SJCRH30 (cell line): ENCODE measurements at regions not wholly inside any gene's neighbourhood (a gene's known extent, or its start where the extent isn't known, plus 50 kb on each side); places are given as distances from the start of the nearest gene placed in this dataset.
"Not testable (repeated sequence)": the region's sequence is repeated elsewhere in the genome, so short reads cannot be mapped to it uniquely, and the experiment has no call there.

Experiments used
- DNase-seq, 2 experiments: peaks; one replicate each; pipeline ENCODE4 v3.0.0-alpha.2; 2015 to 2020
- H3K27ac ChIP-seq: fragments of 250-450 bp; sonication (Bioruptor Pico); 2 replicates; pipeline ENCODE4 v1.5.1; 2020; ENCODE audit warnings: mild to moderate bottlenecking, moderate library complexity
- H3K27me3 ChIP-seq: fragments of 250-450 bp; sonication (Bioruptor Pico); 2 replicates; pipeline ENCODE4 v1.5.1; 2020; ENCODE audit warnings: mild to moderate bottlenecking, moderate library complexity
- H3K36me3 ChIP-seq: fragments of 250-450 bp; sonication (Bioruptor Pico); 2 replicates; pipeline ENCODE4 v1.5.1; 2020; ENCODE audit warnings: mild to moderate bottlenecking, moderate library complexity
- H3K4me1 ChIP-seq: fragments of 250-450 bp; sonication (Bioruptor Pico); 2 replicates; pipeline ENCODE4 v1.5.1; 2020; ENCODE audit warnings: mild to moderate bottlenecking, moderate library complexity
- H3K4me3 ChIP-seq: fragments of 250-450 bp; sonication (Bioruptor Pico); 2 replicates; pipeline ENCODE4 v1.5.1; 2020; ENCODE audit warnings: mild to moderate bottlenecking, moderate library complexity
- H3K9me3 ChIP-seq: fragments of 250-450 bp; sonication (Bioruptor Pico); replicated peaks from 2 replicates; pipeline ENCODE4 v1.5.1; 2020; ENCODE audit warnings: mild to moderate bottlenecking, moderate library complexity

DNA sequence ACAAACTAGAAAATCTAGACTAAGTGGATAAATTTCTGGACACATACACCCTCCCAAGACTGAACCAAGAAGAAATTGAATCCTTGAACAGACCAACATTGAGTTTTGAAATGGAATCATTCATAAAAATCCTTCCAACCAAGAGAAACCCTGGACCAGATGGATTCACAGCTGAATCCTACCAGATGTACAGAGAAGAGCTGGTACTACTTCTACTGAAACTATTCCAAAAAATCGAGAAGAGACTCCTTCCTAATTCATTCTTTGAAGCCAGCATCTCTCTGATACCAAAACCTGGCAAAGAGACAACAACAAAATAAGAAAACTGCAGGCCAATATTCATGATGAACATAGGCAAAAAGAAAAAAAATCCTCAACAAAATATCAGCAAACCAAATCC is 227.4 kb downstream of the RPAP3 start:
- no peaks in the 10 kb centered on the region for H3K36me3 ChIP-seq
- no peaks in the 10 kb centered on the region; the same call in 1 of the 2 replicates for H3K9me3 ChIP-seq
- H3K4me1 ChIP-seq, result no peaks in the 10 kb centered on the region
- no peaks in the 10 kb centered on the region for H3K27me3 ChIP-seq
- no peak overlapping the region for H3K27ac ChIP-seq
- no peak for DNase-seq
- H3K4me3 ChIP-seq, result no peak overlapping the region

GRCh38 chr12:47473091-47473490 is 232.7 kb downstream of the RPAP3 start:
- DNase-seq, result no peak
- no peak overlapping the region for H3K4me3 ChIP-seq
- no peaks in the 10 kb centered on the region; the same call in 1 of the 2 replicates for H3K9me3 ChIP-seq
- H3K4me1 ChIP-seq, result no peaks in the 10 kb centered on the region
- H3K36me3 ChIP-seq, result no peaks in the 10 kb centered on the region
- no peak overlapping the region for H3K27ac ChIP-seq
- 0 out of 2 replicates have a peak, but pooled peaks cover 4% of the 10 kb centered on the region for H3K27me3 ChIP-seq

GRCh38 chr12:47470349-47470748 is 235.5 kb downstream of the RPAP3 start:
- not testable (repeated sequence) for H3K9me3 ChIP-seq, H3K36me3 ChIP-seq, DNase-seq, H3K4me3 ChIP-seq, H3K4me1 ChIP-seq, H3K27ac ChIP-seq, H3K27me3 ChIP-seq

- not testable (repeated sequence) for H3K9me3 ChIP-seq, H3K27me3 ChIP-seq
These were observed 241.9 kb downstream of the RPAP3 start for GRCh38 chr12:47463918-47464317.

DNA sequence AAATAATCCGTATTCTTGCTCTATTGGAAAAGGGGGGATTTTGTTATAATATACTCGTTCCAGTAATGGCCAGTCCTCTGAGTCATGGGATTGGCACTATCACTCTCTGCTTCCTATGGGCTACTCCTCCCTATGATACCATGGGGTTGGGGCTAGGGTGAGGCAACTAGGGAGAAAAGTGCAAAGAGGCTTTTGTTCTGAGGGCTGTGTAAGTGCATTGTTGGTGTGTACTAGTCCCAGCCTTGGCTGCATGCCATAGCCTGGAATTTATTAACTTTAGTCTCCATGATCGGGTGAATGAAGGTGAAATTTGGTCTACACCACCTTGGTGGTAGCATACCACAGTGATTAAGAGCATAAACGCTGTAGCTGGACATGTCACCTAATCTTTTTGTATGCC is 247.6 kb downstream of the RPAP3 start:
- DNase-seq, result no peak
- Histone ChIP-seq H3K9me3 (0 out of 2 replicates have a peak, but pooled peaks cover 4% of the 10 kb centered on the region), H3K4me1 (no peaks in the 10 kb centered on the region), H3K27me3 (no peaks in the 10 kb centered on the region), H3K4me3 (no peak overlapping the region), H3K36me3 (no peaks in the 10 kb centered on the region), H3K27ac (no peak overlapping the region)

More at GRCh38 chr12:47463918-47464317, 241.9 kb downstream of the RPAP3 start:
- H3K4me3 ChIP-seq, H3K4me1 ChIP-seq, H3K36me3 ChIP-seq, H3K27ac ChIP-seq, DNase-seq: not testable (repeated sequence)

GRCh38 chr12:47449797-47450196 is 256.0 kb downstream of the RPAP3 start:
- Histone ChIP-seq H3K27ac (no peak overlapping the region), H3K36me3 (no peaks in the 10 kb centered on the region), H3K9me3 (0 out of 2 replicates have a peak, but pooled peaks cover 5% of the 10 kb centered on the region), H3K27me3 (no peaks in the 10 kb centered on the region; the same call in 1 of the 2 replicates), H3K4me1 (no peaks in the 10 kb centered on the region), H3K4me3 (no peak overlapping the region)
- DNase-seq, result no peak

DNA sequence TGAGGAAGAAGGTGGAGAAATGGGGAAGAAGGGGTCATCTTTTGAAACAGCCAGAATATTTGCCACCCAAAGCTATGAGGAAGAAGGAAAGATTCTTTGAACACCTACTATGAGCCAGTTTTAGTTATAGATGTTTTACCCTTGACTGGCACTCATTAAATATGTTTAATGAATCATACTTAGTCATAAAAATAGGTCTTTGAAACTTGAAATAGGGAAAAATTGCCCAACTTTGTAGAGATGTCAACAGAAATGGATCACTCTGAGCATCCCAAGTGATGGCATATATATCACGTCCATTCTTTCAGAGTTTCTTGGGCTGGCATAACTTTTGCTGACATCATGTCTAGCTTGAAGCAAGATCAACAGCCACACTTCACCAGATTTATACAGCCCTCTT is 263.5 kb downstream of the RPAP3 start:
- DNase-seq, result no peak
- no peaks in the 10 kb centered on the region for H3K4me1 ChIP-seq
- H3K27me3 ChIP-seq, result no peaks in the 10 kb centered on the region
- no peak overlapping the region for H3K4me3 ChIP-seq
- no peak overlapping the region for H3K27ac ChIP-seq
- H3K36me3 ChIP-seq, result no peaks in the 10 kb centered on the region
- H3K9me3 ChIP-seq, result peaks cover 5% of the 10 kb centered on the region; the same call in 1 of the 2 replicates

DNA sequence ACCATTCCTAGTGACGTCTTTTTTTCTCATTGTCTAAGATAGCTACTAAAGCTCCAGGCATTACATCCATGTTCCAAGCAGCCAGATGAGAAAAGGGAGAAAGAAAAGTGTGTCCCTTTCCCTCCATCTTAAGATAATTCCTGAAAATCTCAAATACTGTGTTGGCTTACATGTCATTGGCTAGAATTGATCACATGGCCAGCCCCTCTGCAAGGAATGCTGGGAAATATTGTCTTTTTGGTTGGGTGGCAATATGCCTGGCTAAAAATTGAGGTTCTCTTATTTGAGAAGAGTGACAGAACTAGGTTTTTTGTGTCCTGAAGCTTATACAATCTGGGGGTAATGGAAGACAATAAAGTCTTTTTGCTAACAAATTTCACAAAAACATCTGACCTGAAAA is 264.3 kb downstream of the RPAP3 start:
- no peak overlapping the region for H3K4me3 ChIP-seq
- H3K36me3 ChIP-seq, result no peaks in the 10 kb centered on the region
- H3K4me1 ChIP-seq, result no peaks in the 10 kb centered on the region
- DNase-seq, result no peak
- peaks cover 5% of the 10 kb centered on the region; the same call in 1 of the 2 replicates for H3K9me3 ChIP-seq
- H3K27me3 ChIP-seq, result no peaks in the 10 kb centered on the region
- H3K27ac ChIP-seq, result no peak overlapping the region

- no peak for DNase-seq
- no peak overlapping the region for H3K4me3 ChIP-seq
- no peaks in the 10 kb centered on the region for H3K27me3 ChIP-seq
- H3K4me1 ChIP-seq, result no peaks in the 10 kb centered on the region
- no peak overlapping the region for H3K27ac ChIP-seq
- H3K9me3 ChIP-seq, result no peaks in the 10 kb centered on the region; the same call in 1 of the 2 replicates
- no peaks in the 10 kb centered on the region for H3K36me3 ChIP-seq
These were observed 267.7 kb downstream of the RPAP3 start for GRCh38 chr12:47438175-47438574.

- Histone ChIP-seq H3K4me1 (no peaks in the 10 kb centered on the region), H3K27ac (no peak overlapping the region), H3K36me3 (no peaks in the 10 kb centered on the region), H3K27me3 (no peaks in the 10 kb centered on the region), H3K4me3 (no peak overlapping the region), H3K9me3 (peaks cover 2% of the 10 kb centered on the region; the same call in 1 of the 2 replicates)
- no peak for DNase-seq
These were observed 268.3 kb downstream of the RPAP3 start for GRCh38 chr12:47437570-47437969.

GRCh38 chr12:47433876-47434275 is 272.0 kb downstream of the RPAP3 start:
- no peaks in the 10 kb centered on the region for H3K4me1 ChIP-seq
- H3K36me3 ChIP-seq, result no peaks in the 10 kb centered on the region
- H3K9me3 ChIP-seq, result 0 out of 2 replicates have a peak, but pooled peaks cover 2% of the 10 kb centered on the region
- H3K27me3 ChIP-seq, result no peaks in the 10 kb centered on the region
- no peak overlapping the region for H3K27ac ChIP-seq
- no peak overlapping the region for H3K4me3 ChIP-seq
- DNase-seq, result no peak

GRCh38 chr12:47426678-47427309 is 279.0 kb downstream of the RPAP3 start:
- not testable (repeated sequence) for H3K4me1 ChIP-seq, H3K27ac ChIP-seq, H3K27me3 ChIP-seq, DNase-seq, H3K36me3 ChIP-seq, H3K9me3 ChIP-seq, H3K4me3 ChIP-seq

DNA sequence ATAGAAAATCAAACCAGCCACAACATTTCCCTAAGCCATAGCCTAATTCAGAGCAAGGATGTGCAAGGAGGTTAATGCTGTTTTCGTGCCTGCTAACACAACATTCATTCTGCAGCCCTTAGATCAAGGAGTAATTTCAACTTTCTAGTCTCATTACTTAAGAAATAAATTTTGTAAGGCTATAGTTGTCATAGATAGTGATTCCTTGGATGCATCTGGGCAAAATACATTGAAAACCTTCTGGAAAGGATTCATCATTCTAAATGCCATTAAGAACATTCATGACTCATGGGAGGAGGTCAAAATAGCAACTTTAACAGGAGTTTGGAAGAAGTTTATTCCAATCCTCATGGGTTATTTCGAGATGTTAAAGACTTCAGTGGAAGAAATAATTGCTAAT is 283.2 kb downstream of the RPAP3 start:
- DNase-seq, result no peak
- Histone ChIP-seq H3K4me1 (no peaks in the 10 kb centered on the region), H3K4me3 (no peak overlapping the region), H3K9me3 (no peaks in the 10 kb centered on the region), H3K27me3 (no peaks in the 10 kb centered on the region), H3K27ac (no peak overlapping the region), H3K36me3 (no peaks in the 10 kb centered on the region)

DNA sequence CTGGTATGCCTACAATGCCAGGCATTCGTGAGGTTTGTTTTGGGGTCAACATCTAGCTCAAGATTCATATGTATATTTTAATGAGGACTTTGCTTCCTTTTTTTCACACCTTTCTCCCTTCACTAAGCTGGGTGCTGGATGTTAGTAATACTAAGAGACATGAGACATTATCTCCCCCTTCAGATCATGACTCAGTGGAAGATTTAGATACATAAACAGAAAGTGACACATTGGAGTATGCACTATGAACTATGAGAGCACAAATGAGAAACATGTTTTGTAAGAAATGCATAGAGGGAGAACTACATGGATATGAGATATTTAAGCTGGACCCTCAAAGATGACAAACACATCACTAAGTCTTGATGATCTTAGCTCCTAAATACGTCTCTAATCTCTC is 286.3 kb downstream of the RPAP3 start:
- no peaks in the 10 kb centered on the region for H3K9me3 ChIP-seq
- H3K4me1 ChIP-seq, result no peaks in the 10 kb centered on the region
- DNase-seq, result no peak
- H3K27ac ChIP-seq, result no peak overlapping the region
- H3K4me3 ChIP-seq, result no peak overlapping the region
- no peaks in the 10 kb centered on the region for H3K27me3 ChIP-seq
- no peaks in the 10 kb centered on the region for H3K36me3 ChIP-seq

GRCh38 chr12:47417955-47418354 is 287.9 kb downstream of the RPAP3 start:
- Histone ChIP-seq H3K9me3 (no peaks in the 10 kb centered on the region), H3K4me1 (no peaks in the 10 kb centered on the region), H3K27me3 (no peaks in the 10 kb centered on the region), H3K4me3 (no peak overlapping the region), H3K36me3 (no peaks in the 10 kb centered on the region), H3K27ac (no peak overlapping the region)
- no peak for DNase-seq

DNA sequence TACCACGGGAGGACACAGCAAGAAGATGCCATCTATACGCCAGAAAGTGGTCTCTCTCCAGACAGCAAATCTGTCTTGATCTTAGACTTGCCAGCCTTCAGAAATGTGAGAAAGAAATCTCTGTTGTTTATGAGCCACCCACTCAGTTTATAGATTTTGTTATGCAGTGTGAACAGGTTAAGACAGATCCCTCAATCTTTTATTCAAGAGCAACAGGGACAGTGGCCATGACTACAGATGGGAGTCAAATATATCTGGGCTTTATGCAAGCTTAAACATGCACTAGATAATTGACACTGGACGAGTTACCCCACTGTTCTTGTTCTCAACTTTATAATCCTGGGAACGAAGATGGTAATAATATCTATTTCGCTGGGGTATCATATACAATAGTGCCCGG is 288.7 kb downstream of the RPAP3 start:
- no peak overlapping the region for H3K27ac ChIP-seq
- no peak overlapping the region for H3K4me3 ChIP-seq
- H3K36me3 ChIP-seq, result no peaks in the 10 kb centered on the region
- H3K9me3 ChIP-seq, result no peaks in the 10 kb centered on the region
- H3K27me3 ChIP-seq, result no peaks in the 10 kb centered on the region
- DNase-seq, result no peak
- no peaks in the 10 kb centered on the region for H3K4me1 ChIP-seq
